Smooth muscle cell (in vitro differentiated cells): ENCODE measurements at regions not wholly inside any gene's neighbourhood (a gene's known extent, or its start where the extent isn't known, plus 50 kb on each side); places are given as distances from the start of the nearest gene placed in this dataset.

Experiments
- DNase-seq: peaks from one replicate; lab custom pipeline; 2025; ENCODE audit not compliant: unreplicated experiment; lab: John Stamatoyannopoulos, UW
- H2AFZ ChIP-seq: fragments of 200-600 bp; sonication (generic); 2 replicates; pipeline ENCODE4 v1.6.0; 2016; ENCODE audit warnings: antibody characterized with exemption, low read depth, mild to moderate bottlenecking
- H3F3A ChIP-seq: fragments of 200-600 bp; sonication (generic); 2 replicates; pipeline ENCODE4 v1.6.0; 2017; ENCODE audit warnings: antibody characterized with exemption, low read depth
- H3K27ac ChIP-seq: fragments of 200-600 bp; sonication (generic); 2 replicates; pipeline ENCODE4 v1.5.1; 2016; ENCODE audit warnings: low read depth, mild to moderate bottlenecking
- H3K27me3 ChIP-seq: fragments of 200-600 bp; sonication (generic); 2 replicates; pipeline ENCODE4 v1.6.1; 2016; ENCODE audit warnings: low read depth, mild to moderate bottlenecking
- H3K36me3 ChIP-seq: fragments of 200-600 bp; sonication (generic); 2 replicates; pipeline ENCODE4 v1.5.1; 2016; ENCODE audit warnings: low read depth
- H3K4me1 ChIP-seq: fragments of 200-600 bp; sonication (generic); 2 replicates; pipeline ENCODE4 v1.5.1; 2016; ENCODE audit warnings: low read depth
- H3K4me2 ChIP-seq: fragments of 200-600 bp; sonication (generic); 2 replicates; pipeline ENCODE4 v1.6.0; 2016; ENCODE audit warnings: mild to moderate bottlenecking
- H3K4me3 ChIP-seq: fragments of 200-600 bp; sonication (generic); 2 replicates; pipeline ENCODE4 v1.5.1; 2016; ENCODE audit warnings: mild to moderate bottlenecking
- H3K79me2 ChIP-seq: fragments of 200-600 bp; sonication (generic); 2 replicates; pipeline ENCODE4 v1.6.0; 2016; ENCODE audit warnings: low read depth, mild to moderate bottlenecking
- H3K9ac ChIP-seq: fragments of 200-600 bp; sonication (generic); 2 replicates; pipeline ENCODE4 v1.6.0; 2016; ENCODE audit warnings: low read depth
- H3K9me3 ChIP-seq: fragments of 200-600 bp; sonication (generic); replicated peaks from 2 replicates; pipeline ENCODE4 v1.5.1; 2016; ENCODE audit warnings: low read depth
- H4K20me1 ChIP-seq: fragments of 200-600 bp; sonication (generic); 2 replicates; pipeline ENCODE4 v1.6.0; 2016; ENCODE audit warnings: low read depth
- CTCF ChIP-seq: fragments of 200-600 bp; sonication (generic); IDR thresholded peaks from 2 replicates; pipeline ENCODE4 v1.5.1; 2017; ENCODE audit warnings: borderline replicate concordance, mild to moderate bottlenecking, antibody characterized with exemption; ENCODE audit not compliant: insufficient read depth, poor library complexity, severe bottlenecking
- WGBS: methylation state at CpG from one replicate; pipeline ENCODE4 v1.1.7; 2016; ENCODE audit warnings: low lambda C conversion rate; 5-methylcytosine and 5-hydroxymethylcytosine counted together

- Histone ChIP-seq H3K36me3 (no peaks in the 10 kb centered on the region), H3K79me2 (no peaks in the 10 kb centered on the region), H3K27ac (no peak overlapping the region), H3K9me3 (no peaks in the 10 kb centered on the region), H3K27me3 (no peaks in the 10 kb centered on the region), H3K4me1 (no peaks in the 10 kb centered on the region), H3K4me2 (no peak overlapping the region), H4K20me1 (no peaks in the 10 kb centered on the region), H3K4me3 (no peak overlapping the region), H3K9ac (no peak overlapping the region), H3F3A (no peaks in the 10 kb centered on the region), H2AFZ (no peak overlapping the region)
- TF ChIP-seq CTCF = no peak
- DNase-seq = no peak
- 13% methylated on average over 5 of the region's 5 CpGs for WGBS
These were observed 83.6 kb upstream of the STX18 start for GRCh38 chr4:4625488-4625887.

GRCh38 chr4:4624276-4624897 is 82.5 kb upstream of the STX18 start:
- Histone ChIP-seq H3K36me3 (no peaks in the 10 kb centered on the region), H3K9ac (no peak overlapping the region), H4K20me1 (no peaks in the 10 kb centered on the region), H3K4me1 (no peaks in the 10 kb centered on the region), H3K27me3 (no peaks in the 10 kb centered on the region), H3K27ac (no peak overlapping the region), H3K4me3 (no peak overlapping the region), H3F3A (no peaks in the 10 kb centered on the region), H2AFZ (no peak overlapping the region), H3K9me3 (no peaks in the 10 kb centered on the region), H3K79me2 (no peaks in the 10 kb centered on the region), H3K4me2 (no peak overlapping the region)
- no peak for TF ChIP-seq CTCF
- DNase-seq = no peak
- WGBS = 88% methylated on average over 7 of the region's 7 CpGs

GRCh38 chr4:4619821-4620220 is 78.0 kb upstream of the STX18 start:
- no peaks in the 10 kb centered on the region for H3K27me3 ChIP-seq
- no peak overlapping the region for H3K4me3 ChIP-seq
- H2AFZ ChIP-seq = no peak overlapping the region
- H3K4me1 ChIP-seq = no peaks in the 10 kb centered on the region
- no peak overlapping the region for H3K4me2 ChIP-seq
- no peaks in the 10 kb centered on the region for H3K9me3 ChIP-seq
- no peaks in the 10 kb centered on the region for H3K79me2 ChIP-seq
- no peaks in the 10 kb centered on the region for H3F3A ChIP-seq
- H3K9ac ChIP-seq = no peak overlapping the region
- H4K20me1 ChIP-seq = no peaks in the 10 kb centered on the region
- no peak for TF ChIP-seq CTCF
- no peaks in the 10 kb centered on the region for H3K36me3 ChIP-seq
- no peak for DNase-seq
- 79% methylated on average over 5 of the region's 5 CpGs for WGBS
- H3K27ac ChIP-seq = no peak overlapping the region

- H3K27me3 ChIP-seq = no peaks in the 10 kb centered on the region
- no peaks in the 10 kb centered on the region for H4K20me1 ChIP-seq
- no peaks in the 10 kb centered on the region for H3K79me2 ChIP-seq
- H3K36me3 ChIP-seq = no peaks in the 10 kb centered on the region
- no peaks in the 10 kb centered on the region for H3K9me3 ChIP-seq
- no peak overlapping the region for H2AFZ ChIP-seq
- no peak for DNase-seq
- H3K4me1 ChIP-seq = no peaks in the 10 kb centered on the region
- H3K4me2 ChIP-seq = no peak overlapping the region
- H3K27ac ChIP-seq = no peak overlapping the region
- 100% methylated on average over 1 of the region's 1 CpG for WGBS
- H3K4me3 ChIP-seq = no peak overlapping the region
- no peaks in the 10 kb centered on the region for H3F3A ChIP-seq
- no peak for TF ChIP-seq CTCF
- no peak overlapping the region for H3K9ac ChIP-seq
These were observed 77.0 kb upstream of the STX18 start for GRCh38 chr4:4618847-4619246.
